C4-2B (cell line): ENCODE measurements at regions not wholly inside any gene's neighbourhood (a gene's known extent, or its start where the extent isn't known, plus 50 kb on each side); places are given as distances from the start of the nearest gene placed in this dataset.

Experiments
- ZFX ChIP-seq: fragments of 450-650 bp; IDR thresholded peaks from 2 replicates; pipeline ENCODE4 v1.6.1; 2017
- TF ChIP-seq, protein P1 (sequence below): fragments of 450-650 bp; conservative IDR thresholded peaks from 2 replicates; pipeline ENCODE4 v1.5.1; 2017; ENCODE audit warnings: mild to moderate bottlenecking

DNA sequence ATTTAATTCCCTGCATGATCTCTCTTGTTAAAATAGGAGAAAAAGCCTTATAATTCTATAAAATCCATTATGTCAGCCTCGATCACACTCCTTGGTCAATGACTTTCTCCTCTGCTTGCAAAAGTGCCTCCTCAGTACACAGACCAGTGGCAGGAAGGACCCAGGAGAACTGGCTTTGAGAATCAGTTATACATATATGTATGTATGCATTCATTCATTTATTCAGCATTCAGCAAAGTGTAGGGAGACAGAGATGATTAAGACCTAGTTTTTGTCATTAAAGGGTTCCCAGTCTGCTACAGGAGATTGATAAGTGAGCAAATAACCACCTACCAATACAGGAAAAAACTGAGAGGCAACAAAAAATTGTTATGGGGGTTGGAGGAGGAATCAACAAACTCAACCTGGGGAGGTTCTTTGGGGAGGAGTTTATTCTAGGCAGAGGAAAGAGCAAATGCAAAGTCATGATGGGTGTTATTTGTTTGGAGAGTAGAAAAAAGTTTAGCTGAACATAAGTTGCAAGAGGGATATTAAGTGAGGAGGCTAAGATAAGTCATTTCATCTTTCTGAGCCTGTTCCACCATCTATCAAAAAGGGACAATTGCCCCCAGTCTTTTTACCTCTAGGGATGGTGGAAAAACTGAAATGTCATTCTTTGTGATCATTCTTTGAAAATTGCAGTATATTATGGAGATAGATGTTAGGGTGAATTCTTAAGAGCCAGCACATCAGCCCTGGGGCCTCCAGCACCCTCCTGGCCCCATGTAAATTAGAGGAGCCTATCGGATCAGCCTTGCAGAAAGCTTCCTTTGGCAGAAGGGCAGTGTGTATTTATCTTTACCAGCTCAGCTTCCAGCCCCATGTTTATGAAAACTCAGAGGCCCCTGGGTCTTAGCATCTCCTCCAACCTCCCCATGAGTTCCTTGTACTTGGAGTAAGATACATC, 128.0 kb downstream of the OMA1 start:
- TF ChIP-seq, protein P1, sequence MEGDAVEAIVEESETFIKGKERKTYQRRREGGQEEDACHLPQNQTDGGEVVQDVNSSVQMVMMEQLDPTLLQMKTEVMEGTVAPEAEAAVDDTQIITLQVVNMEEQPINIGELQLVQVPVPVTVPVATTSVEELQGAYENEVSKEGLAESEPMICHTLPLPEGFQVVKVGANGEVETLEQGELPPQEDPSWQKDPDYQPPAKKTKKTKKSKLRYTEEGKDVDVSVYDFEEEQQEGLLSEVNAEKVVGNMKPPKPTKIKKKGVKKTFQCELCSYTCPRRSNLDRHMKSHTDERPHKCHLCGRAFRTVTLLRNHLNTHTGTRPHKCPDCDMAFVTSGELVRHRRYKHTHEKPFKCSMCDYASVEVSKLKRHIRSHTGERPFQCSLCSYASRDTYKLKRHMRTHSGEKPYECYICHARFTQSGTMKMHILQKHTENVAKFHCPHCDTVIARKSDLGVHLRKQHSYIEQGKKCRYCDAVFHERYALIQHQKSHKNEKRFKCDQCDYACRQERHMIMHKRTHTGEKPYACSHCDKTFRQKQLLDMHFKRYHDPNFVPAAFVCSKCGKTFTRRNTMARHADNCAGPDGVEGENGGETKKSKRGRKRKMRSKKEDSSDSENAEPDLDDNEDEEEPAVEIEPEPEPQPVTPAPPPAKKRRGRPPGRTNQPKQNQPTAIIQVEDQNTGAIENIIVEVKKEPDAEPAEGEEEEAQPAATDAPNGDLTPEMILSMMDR, result no peak
- TF ChIP-seq ZFX, result no peak
